IMR-90 (cell line): ENCODE measurements at regions not wholly inside any gene's neighbourhood (a gene's known extent, or its start where the extent isn't known, plus 50 kb on each side); places are given as distances from the start of the nearest gene placed in this dataset.
A peak's percentile ranks its signal among the peaks of the same experiment; 100 is the strongest.

ENCODE experiments used
- ATAC-seq: fragments of 200-7000 bp; cut with Tn5 transposase; 2 replicates; pipeline ENCODE4 v1.9.1; 2020; ENCODE audit warnings: low read depth, mild to moderate bottlenecking, moderate library complexity
- BruUV-seq: library from RNA; stranded (reverse); fragments of 400-500 nt; replicated peaks from 2 replicates; lab custom pipeline; 2021; lab: Mats Ljungman, UMichigan
- CTCF ChIA-PET: fragments of 300-600 bp; formaldehyde crosslinking; extraction: SDS; loops from one replicate; lab custom pipeline; 2021; ENCODE audit warnings: antibody characterized with exemption; lab: Yijun Ruan, JAX
- POLR2A ChIA-PET: fragments of 300-600 bp; sonication (Branson Sonifier 250); formaldehyde crosslinking; loops from one replicate; lab custom pipeline; 2022; ENCODE audit warnings: antibody characterized with exemption; ENCODE audit not compliant: unreplicated experiment; lab: Charles Lee
- DNase-seq: peaks from one replicate; pipeline ENCODE4 v3.0.0; 2013
- H2AFZ ChIP-seq: replicated peaks from 2 replicates; pipeline ENCODE3; 2013; ENCODE audit warnings: low read length, mild to moderate bottlenecking; ENCODE audit not compliant: poor library complexity
- H2AK5ac ChIP-seq: 2 replicates; pipeline ENCODE4 v1.6.1; 2013; ENCODE audit warnings: low read depth, low read length, inconsistent platforms
- H2AK9ac ChIP-seq: replicated peaks from 2 replicates; pipeline ENCODE3; 2013; ENCODE audit warnings: mild to moderate bottlenecking, low read depth, low read length, moderate library complexity; ENCODE audit not compliant: poor library complexity
- H2BK120ac ChIP-seq: 2 replicates; pipeline ENCODE4 v1.6.1; 2013; ENCODE audit warnings: low read depth, low read length, inconsistent platforms
- H2BK15ac ChIP-seq: 3 replicates; pipeline ENCODE4 v1.6.1; 2013; ENCODE audit warnings: low read depth, low read length, inconsistent platforms
- H2BK20ac ChIP-seq: 2 replicates; pipeline ENCODE4 v1.6.1; 2013; ENCODE audit warnings: low read depth, mild to moderate bottlenecking, inconsistent platforms, low read length, moderate library complexity
- H2BK5ac ChIP-seq: 2 replicates; pipeline ENCODE4 v1.6.1; 2013; ENCODE audit warnings: mild to moderate bottlenecking, low read depth, low read length, inconsistent platforms; ENCODE audit not compliant: poor library complexity, severe bottlenecking
- H3K14ac ChIP-seq: replicated peaks from 2 replicates; pipeline ENCODE4 v1.6.1; 2013; ENCODE audit warnings: low read depth, low read length, inconsistent platforms
- H3K18ac ChIP-seq: 2 replicates; pipeline ENCODE4 v1.6.1; 2013; ENCODE audit warnings: low read depth, low read length, control low read depth
- H3K23ac ChIP-seq: 2 replicates; pipeline ENCODE4 v1.6.1; 2013; ENCODE audit warnings: low read depth, low read length, inconsistent platforms
- H3K27ac ChIP-seq: 2 replicates; pipeline ENCODE4 v1.5.1; 2013; ENCODE audit warnings: mild to moderate bottlenecking, control low read depth, low read length; ENCODE audit not compliant: insufficient read depth
- H3K27me3 ChIP-seq: 2 replicates; pipeline ENCODE4 v1.6.1; 2013; ENCODE audit warnings: low read length; ENCODE audit not compliant: control insufficient read depth, insufficient read depth
- H3K36me3 ChIP-seq: 2 replicates; pipeline ENCODE4 v1.6.1; 2013; ENCODE audit warnings: low read length, mixed read lengths; ENCODE audit not compliant: control insufficient read depth, insufficient read depth
- H3K4ac ChIP-seq: 2 replicates; pipeline ENCODE4 v1.6.1; 2013; ENCODE audit warnings: low read depth, low read length, inconsistent platforms
- H3K4me1 ChIP-seq: 2 replicates; pipeline ENCODE4 v1.6.1; 2013; ENCODE audit warnings: low read length, mixed read lengths; ENCODE audit not compliant: control insufficient read depth, insufficient read depth
- H3K4me2 ChIP-seq: 2 replicates; pipeline ENCODE4 v1.6.1; 2013; ENCODE audit warnings: low read depth, mild to moderate bottlenecking, control low read depth, low read length, moderate library complexity
- H3K4me3 ChIP-seq: 2 replicates; pipeline ENCODE4 v1.5.1; 2013; ENCODE audit warnings: low read depth, mild to moderate bottlenecking, control low read depth, low read length, moderate library complexity; ENCODE audit not compliant: insufficient read depth
- H3K56ac ChIP-seq: 2 replicates; pipeline ENCODE4 v1.6.1; 2013; ENCODE audit warnings: low read length, inconsistent platforms; ENCODE audit not compliant: insufficient read depth; ENCODE audit errors: extremely low read depth
- H3K79me1 ChIP-seq, 2 experiments: 2 replicates each; pipeline ENCODE4 v1.6.1; 2013; ENCODE audit warnings: low read length in 2 of 2, inconsistent platforms in 1 of 2, low read depth in 1 of 2
- H3K9ac ChIP-seq: 2 replicates; pipeline ENCODE4 v1.6.1; 2013; ENCODE audit warnings: low read depth, low read length, control low read depth
- H3K9me1 ChIP-seq: 2 replicates; pipeline ENCODE4 v1.6.1; 2013; ENCODE audit warnings: low read length, inconsistent platforms; ENCODE audit not compliant: insufficient read depth
- H3K9me3 ChIP-seq: 2 replicates; pipeline ENCODE4 v1.6.1; 2013; ENCODE audit warnings: low read length; ENCODE audit not compliant: control insufficient read depth, insufficient read depth
- H4K20me1 ChIP-seq: 2 replicates; pipeline ENCODE4 v1.6.1; 2013; ENCODE audit warnings: low read length, inconsistent platforms; ENCODE audit not compliant: insufficient read depth
- H4K5ac ChIP-seq: 2 replicates; pipeline ENCODE4 v1.6.1; 2013; ENCODE audit warnings: mild to moderate bottlenecking, low read depth, low read length, control low read depth
- H4K8ac ChIP-seq, 2 experiments: 2 replicates each; pipeline ENCODE4 v1.6.1; 2013; ENCODE audit warnings: low read depth in 2 of 2, low read length in 2 of 2, control low read depth in 1 of 2, inconsistent platforms in 1 of 2
- H4K91ac ChIP-seq: 2 replicates; pipeline ENCODE4 v1.6.1; 2013; ENCODE audit warnings: low read depth, low read length, inconsistent platforms; ENCODE audit not compliant: insufficient read depth
- FOS ChIP-seq: fragments of 150-350 bp; IDR thresholded peaks from 2 replicates; pipeline ENCODE4 v1.6.1; 2016; ENCODE audit warnings: low read depth, low read length
- MAFK ChIP-seq: IDR thresholded peaks from 2 replicates; pipeline ENCODE4 v1.6.1; 2012; ENCODE audit warnings: low read depth, low read length, improper control_type of control experiment
- MAZ ChIP-seq: IDR thresholded peaks from 2 replicates; pipeline ENCODE4 v1.6.1; 2012; ENCODE audit warnings: low read depth, mild to moderate bottlenecking, low read length, improper control_type of control experiment, moderate library complexity, borderline replicate concordance
- RCOR1 ChIP-seq: IDR thresholded peaks from 2 replicates; pipeline ENCODE4 v1.6.1; 2012; ENCODE audit warnings: mild to moderate bottlenecking, low read length, improper control_type of control experiment; ENCODE audit not compliant: insufficient replicate concordance
- RFX5 ChIP-seq: IDR thresholded peaks from 2 replicates; pipeline ENCODE4 v1.8.0; 2012; ENCODE audit warnings: low read depth, mild to moderate bottlenecking, low read length, moderate library complexity
- USF2 ChIP-seq: fragments of 150-350 bp; IDR thresholded peaks from 2 replicates; pipeline ENCODE4 v1.6.1; 2017; ENCODE audit warnings: mild to moderate bottlenecking, antibody characterized with exemption, low read length, low read depth
- WGBS, 2 experiments: methylation state at CpG; one replicate each; pipeline versions ENCODE4 v1.1.5 to v1.1.7; 2013; ENCODE audit warnings: missing lambda C conversion rate in 2 of 2; ENCODE audit not compliant: insufficient read length in 1 of 2; ENCODE audit errors: extremely low coverage in 2 of 2; 5-methylcytosine and 5-hydroxymethylcytosine counted together
- dilution Hi-C: fragments of 300-500 bp; cut with HindIII; formaldehyde crosslinking; loops from one replicate; pipeline ENCODE4 v1.14.3; 2018; ENCODE audit warnings: low sequenced_read_pairs; ENCODE audit not compliant: unreplicated experiment
- in situ Hi-C: fragments of 300-500 bp; cut with MboI; formaldehyde crosslinking; loops from 3 replicates; pipeline ENCODE4 v1.14.3; 2019; ENCODE audit warnings: low sequenced_read_pairs, inconsistent platforms, mixed read lengths
- intact Hi-C: fragments of 100-400 bp; cut with micrococcal nuclease; formaldehyde crosslinking; loops from 2 replicates; pipeline ENCODE4 v1.10.0; 2022
- TF ChIP-seq, protein P1 (sequence below): conservative IDR thresholded peaks from 2 replicates; pipeline ENCODE4 v1.5.1; 2012; ENCODE audit warnings: mild to moderate bottlenecking, low read depth, low read length, improper control_type of control experiment

GRCh38 chr6:149202100-149202499 lies 115.4 kb upstream of the TAB2 start:
- Histone ChIP-seq H3K9ac (no peak overlapping the region), H3K27me3 (peaks cover 2% of the 10 kb centered on the region; the same call in 1 of the 2 replicates), H2BK5ac (no peak overlapping the region), H3K36me3 (no peaks in the 10 kb centered on the region), H4K8ac (no peak overlapping the region), H3K4me2 (no peak overlapping the region), H3K14ac (no peak overlapping the region), H3K4ac (no peak overlapping the region), H2AFZ (no peak overlapping the region), H3K23ac (no peak overlapping the region), H3K79me1 (no peaks in the 10 kb centered on the region), H2BK20ac (no peak overlapping the region), H3K18ac (no peak overlapping the region), H3K9me3 (peaks cover 5% of the 10 kb centered on the region; the same call in 1 of the 2 replicates), H3K56ac (no peak overlapping the region), H3K9me1 (no peaks in the 10 kb centered on the region), H4K20me1 (no peaks in the 10 kb centered on the region), H4K91ac (no peak overlapping the region), H3K4me3 (no peak overlapping the region), H4K5ac (no peak overlapping the region), H3K27ac (no peak overlapping the region), H3K4me1 (no peaks in the 10 kb centered on the region), H2BK120ac (no peak overlapping the region), H2BK15ac (no peak overlapping the region), H2AK5ac (no peak overlapping the region), H2AK9ac (no peak overlapping the region)
- dilution Hi-C loops (no loop called here), in situ Hi-C loops (no loop called here), intact Hi-C loops (no loop called here)
- ChIA-PET CTCF (no interaction called here), POLR2A (no interaction called here)
- no peak for ATAC-seq
- TF ChIP-seq RCOR1 = no peak
- TF ChIP-seq FOS = no peak
- TF ChIP-seq, protein P1, sequence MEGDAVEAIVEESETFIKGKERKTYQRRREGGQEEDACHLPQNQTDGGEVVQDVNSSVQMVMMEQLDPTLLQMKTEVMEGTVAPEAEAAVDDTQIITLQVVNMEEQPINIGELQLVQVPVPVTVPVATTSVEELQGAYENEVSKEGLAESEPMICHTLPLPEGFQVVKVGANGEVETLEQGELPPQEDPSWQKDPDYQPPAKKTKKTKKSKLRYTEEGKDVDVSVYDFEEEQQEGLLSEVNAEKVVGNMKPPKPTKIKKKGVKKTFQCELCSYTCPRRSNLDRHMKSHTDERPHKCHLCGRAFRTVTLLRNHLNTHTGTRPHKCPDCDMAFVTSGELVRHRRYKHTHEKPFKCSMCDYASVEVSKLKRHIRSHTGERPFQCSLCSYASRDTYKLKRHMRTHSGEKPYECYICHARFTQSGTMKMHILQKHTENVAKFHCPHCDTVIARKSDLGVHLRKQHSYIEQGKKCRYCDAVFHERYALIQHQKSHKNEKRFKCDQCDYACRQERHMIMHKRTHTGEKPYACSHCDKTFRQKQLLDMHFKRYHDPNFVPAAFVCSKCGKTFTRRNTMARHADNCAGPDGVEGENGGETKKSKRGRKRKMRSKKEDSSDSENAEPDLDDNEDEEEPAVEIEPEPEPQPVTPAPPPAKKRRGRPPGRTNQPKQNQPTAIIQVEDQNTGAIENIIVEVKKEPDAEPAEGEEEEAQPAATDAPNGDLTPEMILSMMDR = no peak
- TF ChIP-seq RFX5 = no peak
- no peak for TF ChIP-seq USF2
- TF ChIP-seq MAZ = no peak
- TF ChIP-seq MAFK = peak; percentile 97
- 73% methylated on average over 3 of the region's 4 CpGs; no CpG with 5 or more reads in 1 of the 2 experiments for WGBS, 2 experiments
- no TSS peak for BruUV-seq
- DNase-seq = no peak
